ENCODE measurements at regions not wholly inside any gene's neighbourhood (a gene's known extent, or its start where the extent isn't known, plus 50 kb on each side); places are given as distances from the start of the nearest gene placed in this dataset.

DNA sequence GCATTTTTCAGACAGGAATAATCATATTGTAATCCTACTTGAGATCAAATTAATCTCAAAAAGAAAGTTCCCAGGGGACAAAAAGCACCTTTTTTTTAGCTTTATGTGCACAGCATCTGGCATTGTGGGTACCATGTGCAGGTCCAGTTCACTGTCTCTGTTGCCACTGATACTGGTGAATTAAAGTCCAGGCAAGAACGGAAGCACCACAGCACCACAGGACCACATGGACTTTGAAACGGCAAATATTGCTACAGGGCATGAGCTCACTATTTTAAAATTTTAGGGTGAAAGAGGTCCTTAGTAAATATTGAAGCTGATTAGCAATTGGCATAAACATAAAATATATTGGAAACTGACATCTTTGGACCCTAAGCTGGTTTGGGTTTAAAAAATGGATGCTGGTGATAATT, 709.0 kb downstream of the EPM2A start (continued):
- TF ChIP-seq MZF1 (CRISPR knock-in tag; IDR thresholded peaks at IDR 0.05; ENCODE audit: borderline replicate concordance) = no peak
- TF ChIP-seq ZNF550 (CRISPR knock-in tag; IDR thresholded peaks at IDR 0.05; ENCODE audit: borderline replicate concordance) = no peak
- peak; percentile 34; the same call in 1 of the 2 replicates for TF ChIP-seq NR2C2 (CRISPR knock-in tag; IDR thresholded peaks at IDR 0.05; ENCODE audit: borderline replicate concordance)
- TF ChIP-seq KMT2B (CRISPR knock-in tag; IDR thresholded peaks at IDR 0.05) = no peak; the same call in 1 of the 2 replicates
- no peak for TF ChIP-seq EED (CRISPR knock-in tag; IDR thresholded peaks at IDR 0.05)
- TF ChIP-seq, protein P1, sequence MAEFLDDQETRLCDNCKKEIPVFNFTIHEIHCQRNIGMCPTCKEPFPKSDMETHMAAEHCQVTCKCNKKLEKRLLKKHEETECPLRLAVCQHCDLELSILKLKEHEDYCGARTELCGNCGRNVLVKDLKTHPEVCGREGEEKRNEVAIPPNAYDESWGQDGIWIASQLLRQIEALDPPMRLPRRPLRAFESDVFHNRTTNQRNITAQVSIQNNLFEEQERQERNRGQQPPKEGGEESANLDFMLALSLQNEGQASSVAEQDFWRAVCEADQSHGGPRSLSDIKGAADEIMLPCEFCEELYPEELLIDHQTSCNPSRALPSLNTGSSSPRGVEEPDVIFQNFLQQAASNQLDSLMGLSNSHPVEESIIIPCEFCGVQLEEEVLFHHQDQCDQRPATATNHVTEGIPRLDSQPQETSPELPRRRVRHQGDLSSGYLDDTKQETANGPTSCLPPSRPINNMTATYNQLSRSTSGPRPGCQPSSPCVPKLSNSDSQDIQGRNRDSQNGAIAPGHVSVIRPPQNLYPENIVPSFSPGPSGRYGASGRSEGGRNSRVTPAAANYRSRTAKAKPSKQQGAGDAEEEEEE (CRISPR knock-in tag; IDR thresholded peaks at IDR 0.05; ENCODE audit: borderline replicate concordance) = no peak
- TF ChIP-seq ZNF577 (CRISPR knock-in tag; IDR thresholded peaks at IDR 0.05; ENCODE audit: borderline replicate concordance, low read depth) = no peak
- TF ChIP-seq TEAD3 (CRISPR knock-in tag; optimal IDR thresholded peaks at IDR 0.05; ENCODE audit: borderline replicate concordance) = peak; percentile 88
- peak; percentile 68 for TF ChIP-seq HHEX (CRISPR knock-in tag; IDR thresholded peaks at IDR 0.05)
- TF ChIP-seq ASH2L (IDR thresholded peaks at IDR 0.05; ENCODE audit: insufficient read length, low read depth, low read length) = no peak
- peak; percentile 88 for TF ChIP-seq ZNF335 (CRISPR knock-in tag; IDR thresholded peaks at IDR 0.05)
- TF ChIP-seq ZNF143 (CRISPR knock-in tag; IDR thresholded peaks at IDR 0.05) = peak; percentile 75
- peak; percentile 97 for TF ChIP-seq MED1 (CRISPR knock-in tag; IDR thresholded peaks at IDR 0.05)
- no peak for TF ChIP-seq ZNF619 (CRISPR knock-in tag; IDR thresholded peaks at IDR 0.05)
- TF ChIP-seq HNF4A (CRISPR knock-in tag; IDR thresholded peaks at IDR 0.05) = peak; percentile 100
- TF ChIP-seq, protein P2, sequence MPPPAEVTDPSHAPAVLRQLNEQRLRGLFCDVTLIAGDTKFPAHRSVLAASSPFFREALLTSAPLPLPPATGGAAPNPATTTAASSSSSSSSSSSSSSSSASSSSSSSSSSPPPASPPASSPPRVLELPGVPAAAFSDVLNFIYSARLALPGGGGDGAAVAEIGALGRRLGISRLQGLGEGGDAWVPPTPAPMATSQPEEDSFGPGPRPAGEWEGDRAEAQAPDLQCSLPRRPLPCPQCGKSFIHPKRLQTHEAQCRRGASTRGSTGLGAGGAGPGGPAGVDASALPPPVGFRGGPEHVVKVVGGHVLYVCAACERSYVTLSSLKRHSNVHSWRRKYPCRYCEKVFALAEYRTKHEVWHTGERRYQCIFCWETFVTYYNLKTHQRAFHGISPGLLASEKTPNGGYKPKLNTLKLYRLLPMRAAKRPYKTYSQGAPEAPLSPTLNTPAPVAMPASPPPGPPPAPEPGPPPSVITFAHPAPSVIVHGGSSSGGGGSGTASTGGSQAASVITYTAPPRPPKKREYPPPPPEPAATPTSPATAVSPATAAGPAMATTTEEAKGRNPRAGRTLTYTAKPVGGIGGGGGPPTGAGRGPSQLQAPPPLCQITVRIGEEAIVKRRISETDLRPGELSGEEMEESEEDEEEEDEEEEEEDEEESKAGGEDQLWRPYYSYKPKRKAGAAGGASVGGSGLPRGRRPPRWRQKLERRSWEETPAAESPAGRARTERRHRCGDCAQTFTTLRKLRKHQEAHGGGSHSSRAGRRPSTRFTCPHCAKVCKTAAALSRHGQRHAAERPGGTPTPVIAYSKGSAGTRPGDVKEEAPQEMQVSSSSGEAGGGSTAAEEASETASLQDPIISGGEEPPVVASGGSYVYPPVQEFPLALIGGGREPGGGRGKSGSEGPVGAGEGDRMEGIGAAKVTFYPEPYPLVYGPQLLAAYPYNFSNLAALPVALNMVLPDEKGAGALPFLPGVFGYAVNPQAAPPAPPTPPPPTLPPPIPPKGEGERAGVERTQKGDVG (CRISPR knock-in tag; IDR thresholded peaks at IDR 0.05; ENCODE audit: borderline replicate concordance) = no peak
- TF ChIP-seq ZNF557 (CRISPR knock-in tag; IDR thresholded peaks at IDR 0.05) = 0 out of 2 replicates have a peak, but pooled peaks have one; percentile 25
- TF ChIP-seq ZNF768 (CRISPR knock-in tag; IDR thresholded peaks at IDR 0.05) = no peak
- TF ChIP-seq, protein P3, sequence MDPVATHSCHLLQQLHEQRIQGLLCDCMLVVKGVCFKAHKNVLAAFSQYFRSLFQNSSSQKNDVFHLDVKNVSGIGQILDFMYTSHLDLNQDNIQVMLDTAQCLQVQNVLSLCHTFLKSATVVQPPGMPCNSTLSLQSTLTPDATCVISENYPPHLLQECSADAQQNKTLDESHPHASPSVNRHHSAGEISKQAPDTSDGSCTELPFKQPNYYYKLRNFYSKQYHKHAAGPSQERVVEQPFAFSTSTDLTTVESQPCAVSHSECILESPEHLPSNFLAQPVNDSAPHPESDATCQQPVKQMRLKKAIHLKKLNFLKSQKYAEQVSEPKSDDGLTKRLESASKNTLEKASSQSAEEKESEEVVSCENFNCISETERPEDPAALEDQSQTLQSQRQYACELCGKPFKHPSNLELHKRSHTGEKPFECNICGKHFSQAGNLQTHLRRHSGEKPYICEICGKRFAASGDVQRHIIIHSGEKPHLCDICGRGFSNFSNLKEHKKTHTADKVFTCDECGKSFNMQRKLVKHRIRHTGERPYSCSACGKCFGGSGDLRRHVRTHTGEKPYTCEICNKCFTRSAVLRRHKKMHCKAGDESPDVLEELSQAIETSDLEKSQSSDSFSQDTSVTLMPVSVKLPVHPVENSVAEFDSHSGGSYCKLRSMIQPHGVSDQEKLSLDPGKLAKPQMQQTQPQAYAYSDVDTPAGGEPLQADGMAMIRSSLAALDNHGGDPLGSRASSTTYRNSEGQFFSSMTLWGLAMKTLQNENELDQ (CRISPR knock-in tag; IDR thresholded peaks at IDR 0.05; ENCODE audit: borderline replicate concordance) = no peak
- TF ChIP-seq TOE1 (CRISPR knock-in tag; IDR thresholded peaks at IDR 0.05) = peak; percentile 66; the same call in 1 of the 2 replicates
- no peak for TF ChIP-seq ZNF709 (CRISPR knock-in tag; IDR thresholded peaks at IDR 0.05)
- peak; percentile 99 for TF ChIP-seq SALL1 (CRISPR knock-in tag; IDR thresholded peaks at IDR 0.05)
- TF ChIP-seq ETV6 (CRISPR knock-in tag; conservative IDR thresholded peaks at IDR 0.05) = 0 out of 2 replicates have a peak, but pooled peaks have one; percentile 36
- peak; percentile 21; the same call in 1 of the 2 replicates for TF ChIP-seq ZNF605 (CRISPR knock-in tag; IDR thresholded peaks at IDR 0.05)
- TF ChIP-seq ZNF672 (CRISPR knock-in tag; IDR thresholded peaks at IDR 0.05) = no peak

Data from HepG2 (cell line).